B cell (primary cell): ENCODE measurements at regions not wholly inside any gene's neighbourhood (a gene's known extent, or its start where the extent isn't known, plus 50 kb on each side); places are given as distances from the start of the nearest gene placed in this dataset.

Source experiments
- ATAC-seq: fragments of 200-7000 bp; cut with Tn5 transposase; one replicate; pipeline ENCODE4 v1.10.0; 2021; ENCODE audit warnings: low read depth, mild to moderate bottlenecking, moderate number of reproducible peaks, moderate library complexity
- CTCF ChIA-PET: fragments of 350-600 bp; sonication (Branson Sonifier 250); formaldehyde crosslinking; loops from one replicate; lab custom pipeline; 2021; ENCODE audit warnings: antibody characterized with exemption, inconsistent platforms; lab: Charles Lee
- POLR2A ChIA-PET: fragments of 350-600 bp; sonication (Branson Sonifier 250); formaldehyde crosslinking; loops from one replicate; lab custom pipeline; 2021; ENCODE audit warnings: antibody characterized with exemption; lab: Charles Lee
- DNase-seq: peaks from one replicate; pipeline ENCODE4 v3.0.0; 2013
- H2AFZ ChIP-seq: 2 replicates; pipeline ENCODE4 v1.6.1; 2012; ENCODE audit warnings: mild to moderate bottlenecking, low read depth, low read length; ENCODE audit not compliant: insufficient read depth, poor library complexity, severe bottlenecking
- H3K27ac ChIP-seq, 2 donors: 1 replicate in 1 of 2; 2 replicates in 1 of 2; pipeline ENCODE4 v1.5.1; 2012 to 2013; ENCODE audit warnings: low read length in 2 of 2, mild to moderate bottlenecking in 2 of 2, moderate library complexity in 1 of 2
- H3K27me3 ChIP-seq, 4 experiments: fragments of 200-600 bp in 1 of 4; sonication (generic) in 1 of 4; replicated peaks in 1 of 4; 1 replicate in 2 of 4; 2 replicates in 2 of 4; pipeline versions ENCODE4 v1.6.1 to v1.7.0; 2013 to 2016; ENCODE audit warnings: low read length in 3 of 4, mild to moderate bottlenecking in 2 of 4, mixed read lengths in 1 of 4, moderate library complexity in 1 of 4; ENCODE audit not compliant: insufficient read depth in 4 of 4, control insufficient read depth in 3 of 4; ENCODE audit errors: control extremely low read depth in 1 of 4
- H3K36me3 ChIP-seq, 2 experiments: replicated peaks in 1 of 2; 1 replicate in 1 of 2; 2 replicates in 1 of 2; pipeline versions ENCODE4 v1.6.1 to v1.7.1; 2013; ENCODE audit warnings: low read length in 1 of 2; ENCODE audit not compliant: insufficient read depth in 2 of 2, control insufficient read depth in 1 of 2; ENCODE audit errors: control extremely low read depth in 1 of 2, extremely low read depth in 1 of 2
- H3K4me1 ChIP-seq, 2 donors: fragments of 200-600 bp in 1 of 2; sonication (generic) in 1 of 2; 1 replicate in 1 of 2; 2 replicates in 1 of 2; pipeline versions ENCODE4 v1.5.1 to v1.6.1; 2013 to 2017; ENCODE audit warnings: low read length in 2 of 2; ENCODE audit not compliant: control insufficient read depth in 2 of 2, insufficient read depth in 2 of 2
- H3K4me2 ChIP-seq: replicated peaks from 2 replicates; pipeline ENCODE3; 2012; ENCODE audit warnings: mild to moderate bottlenecking, low read depth, low read length; ENCODE audit not compliant: poor library complexity, severe bottlenecking
- H3K4me3 ChIP-seq, 5 experiments: fragments of 200-600 bp in 1 of 5; sonication (generic) in 1 of 5; 1 replicate in 3 of 5; 2 replicates in 2 of 5; pipeline versions ENCODE4 v1.5.1 to v1.7.0; 2011 to 2016; ENCODE audit warnings: low read length in 4 of 5, mild to moderate bottlenecking in 4 of 5, low read depth in 2 of 5, control low read depth in 1 of 5, moderate library complexity in 1 of 5; ENCODE audit not compliant: insufficient read depth in 1 of 5; ENCODE audit errors: control extremely low read depth in 1 of 5, extremely low read depth in 1 of 5
- H3K79me2 ChIP-seq: fragments of 200-600 bp; sonication (generic); one replicate; pipeline ENCODE4 v1.6.0; 2016; ENCODE audit warnings: low read length; ENCODE audit not compliant: control insufficient read depth, insufficient read depth
- H3K9ac ChIP-seq: fragments of 200-600 bp; sonication (generic); 2 replicates; pipeline ENCODE4 v1.6.1; 2017; ENCODE audit warnings: mild to moderate bottlenecking, low read length, moderate library complexity
- H3K9me3 ChIP-seq, 3 donors: one replicate each; pipeline versions ENCODE4 v1.6.1 to v1.7.1; 2013; ENCODE audit warnings: low read length in 2 of 3; ENCODE audit not compliant: control insufficient read depth in 2 of 3, insufficient read depth in 1 of 3; ENCODE audit errors: control extremely low read depth in 1 of 3
- H4K20me1 ChIP-seq: 2 replicates; pipeline ENCODE4 v1.6.0; 2012; ENCODE audit warnings: mild to moderate bottlenecking, low read length; ENCODE audit not compliant: insufficient read depth, control insufficient read depth, poor library complexity, severe bottlenecking
- H3K27ac Mint-ChIP-seq: one replicate; pipeline ENCODE4 v1.8.0; 2021; ENCODE audit warnings: mixed read lengths
- H3K27me3 Mint-ChIP-seq: one replicate; pipeline ENCODE4 v1.8.0; 2021; ENCODE audit warnings: mixed read lengths
- H3K4me1 Mint-ChIP-seq: one replicate; pipeline ENCODE4 v1.8.0; 2021; ENCODE audit warnings: mixed read lengths
- H3K4me3 Mint-ChIP-seq: one replicate; pipeline ENCODE4 v1.8.0; 2021; ENCODE audit warnings: mixed read lengths
- H3K9me3 Mint-ChIP-seq: one replicate; pipeline ENCODE4 v1.8.0; 2022; ENCODE audit warnings: mixed read lengths; ENCODE audit not compliant: insufficient read depth
- CTCF ChIP-seq: fragments of 200-600 bp; IDR thresholded peaks from one replicate; pipeline ENCODE4 v1.8.0; 2022; ENCODE audit warnings: antibody characterized with exemption, mild to moderate bottlenecking
- EZH2 ChIP-seq: IDR thresholded peaks from 2 replicates; pipeline ENCODE4 v1.6.1; 2012; ENCODE audit warnings: borderline replicate concordance, low read depth, mild to moderate bottlenecking, moderate library complexity, low read length; ENCODE audit not compliant: insufficient read depth, poor library complexity, severe bottlenecking
- WGBS: methylation state at CpG from one replicate; pipeline ENCODE4 v1.1.5; 2013; ENCODE audit warnings: missing lambda C conversion rate; ENCODE audit not compliant: insufficient coverage; 5-methylcytosine and 5-hydroxymethylcytosine counted together
- intact Hi-C: fragments of 100-400 bp; cut with micrococcal nuclease; formaldehyde crosslinking; loops from one replicate; pipeline ENCODE4 v1.10.0; 2022

GRCh38 chr4:188623314-188623854, 484.1 kb downstream of the TRIML1 start:
- TF ChIP-seq EZH2 (no peak), CTCF (no peak)
- H3K4me1 Mint-ChIP-seq = no peaks in the 10 kb centered on the region
- DNase-seq (no peak), ATAC-seq (no peak)
- no peaks in the 10 kb centered on the region for H3K27me3 ChIP-seq
- no peaks in the 10 kb centered on the region for H3K36me3 ChIP-seq
- H3K27ac ChIP-seq = no peak overlapping the region
- CTCF ChIA-PET = no interaction called here
- no peak overlapping the region for H2AFZ ChIP-seq
- H3K4me3 ChIP-seq = no peak overlapping the region
- POLR2A ChIA-PET = no interaction called here
- no peaks in the 10 kb centered on the region for H4K20me1 ChIP-seq
- WGBS = no CpG with 5 or more reads among the region's 4 CpGs
- no peaks in the 10 kb centered on the region for H3K27me3 Mint-ChIP-seq
- H3K79me2 ChIP-seq = no peaks in the 10 kb centered on the region
- no peak overlapping the region for H3K4me2 ChIP-seq
- intact Hi-C loops = no loop called here
- no peak overlapping the region for H3K9ac ChIP-seq
- H3K4me3 Mint-ChIP-seq = no peak overlapping the region
- no peaks in the 10 kb centered on the region for H3K4me1 ChIP-seq
- peaks cover 0 to 3% (median 0%) of the 10 kb centered on the region in 3 donors for H3K9me3 ChIP-seq
- peaks cover 3% of the 10 kb centered on the region for H3K9me3 Mint-ChIP-seq
- no peak overlapping the region for H3K27ac Mint-ChIP-seq

GRCh38 chr4:188624370-188624769, 485.1 kb downstream of the TRIML1 start:
- H4K20me1 ChIP-seq = no peaks in the 10 kb centered on the region
- TF ChIP-seq EZH2 (no peak), CTCF (no peak)
- no peaks in the 10 kb centered on the region for H3K36me3 ChIP-seq
- H3K9me3 ChIP-seq = no peaks in the 10 kb centered on the region
- POLR2A ChIA-PET = no interaction called here
- H3K4me3 ChIP-seq = no peak overlapping the region
- H3K4me1 Mint-ChIP-seq = no peaks in the 10 kb centered on the region
- ATAC-seq (no peak), DNase-seq (no peak)
- H3K9ac ChIP-seq = no peak overlapping the region
- no peaks in the 10 kb centered on the region for H3K4me1 ChIP-seq
- no peak overlapping the region for H3K27ac ChIP-seq
- H3K27ac Mint-ChIP-seq = no peak overlapping the region
- H3K27me3 Mint-ChIP-seq = no peaks in the 10 kb centered on the region
- H3K27me3 ChIP-seq = no peaks in the 10 kb centered on the region
- intact Hi-C loops = no loop called here
- CTCF ChIA-PET = no interaction called here
- H3K4me3 Mint-ChIP-seq = no peak overlapping the region
- no peak overlapping the region for H2AFZ ChIP-seq
- no peaks in the 10 kb centered on the region for H3K9me3 Mint-ChIP-seq
- WGBS = no CpG with 5 or more reads among the region's 4 CpGs
- no peak overlapping the region for H3K4me2 ChIP-seq
- no peaks in the 10 kb centered on the region for H3K79me2 ChIP-seq
